Ishikawa (cell line): ENCODE measurements at regions not wholly inside any gene's neighbourhood (a gene's known extent, or its start where the extent isn't known, plus 50 kb on each side); places are given as distances from the start of the nearest gene placed in this dataset.

Source experiments
- CEBPB ChIP-seq: IDR thresholded peaks from 2 replicates; pipeline ENCODE4 v1.6.1; 2012
- CREB1 ChIP-seq: IDR thresholded peaks from 2 replicates; pipeline ENCODE4 v1.6.1; 2012; ENCODE audit warnings: low read depth
- EGR1 ChIP-seq: IDR thresholded peaks from 2 replicates; pipeline ENCODE4 v1.6.1; 2012
- EP300 ChIP-seq: IDR thresholded peaks from 2 replicates; pipeline ENCODE4 v1.6.1; 2012; ENCODE audit warnings: borderline replicate concordance
- FOXM1 ChIP-seq: IDR thresholded peaks from 2 replicates; pipeline ENCODE4 v1.6.1; 2012; ENCODE audit warnings: low read depth, borderline replicate concordance
- MAX ChIP-seq: IDR thresholded peaks from 2 replicates; pipeline ENCODE4 v1.6.1; 2012
- NFIC ChIP-seq: IDR thresholded peaks from 2 replicates; pipeline ENCODE4 v1.6.1; 2012
- RAD21 ChIP-seq: IDR thresholded peaks from 2 replicates; pipeline ENCODE4 v1.6.1; 2012; ENCODE audit warnings: low read depth
- REST ChIP-seq: IDR thresholded peaks from 2 replicates; pipeline ENCODE4 v1.6.1; 2012; ENCODE audit warnings: low read depth, mild to moderate bottlenecking
- TAF1 ChIP-seq: IDR thresholded peaks from 2 replicates; pipeline ENCODE4 v1.6.1; 2012; ENCODE audit warnings: low read depth, mild to moderate bottlenecking
- TCF12 ChIP-seq: IDR thresholded peaks from 2 replicates; pipeline ENCODE4 v1.6.1; 2012; ENCODE audit warnings: low read depth
- TEAD4 ChIP-seq: IDR thresholded peaks from 2 replicates; pipeline ENCODE4 v1.6.1; 2012
- USF1 ChIP-seq: IDR thresholded peaks from 2 replicates; pipeline ENCODE4 v1.6.1; 2012
- YY1 ChIP-seq: IDR thresholded peaks from 2 replicates; pipeline ENCODE4 v1.6.1; 2012; ENCODE audit warnings: low read depth
- ZBTB7A ChIP-seq: IDR thresholded peaks from 2 replicates; pipeline ENCODE4 v1.6.1; 2012; ENCODE audit warnings: low read depth

DNA sequence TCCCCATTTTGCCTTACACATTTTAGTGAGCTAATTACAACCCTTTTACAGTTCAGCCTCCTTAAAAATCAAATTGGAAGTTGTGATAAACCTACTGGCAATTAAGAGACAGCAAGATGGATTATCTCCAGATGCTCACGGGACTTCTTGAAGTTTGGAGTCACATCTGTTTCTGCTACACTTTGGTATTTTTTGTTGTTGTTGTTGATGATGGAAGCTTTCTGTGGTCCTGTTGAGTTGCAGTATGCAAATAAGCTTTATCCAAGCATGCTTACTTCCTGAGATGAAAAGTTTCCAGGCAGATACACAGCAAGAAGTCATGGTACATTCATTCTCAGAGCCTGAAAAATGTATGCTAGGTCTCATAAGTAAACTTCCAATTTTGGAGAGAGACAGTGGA is 670.0 kb upstream of the AMOT start:
- no peak for TF ChIP-seq FOXM1
- no peak for TF ChIP-seq NFIC
- TF ChIP-seq REST, result no peak
- TF ChIP-seq TAF1, result no peak
- no peak for TF ChIP-seq CREB1
- no peak for TF ChIP-seq CEBPB

- TF ChIP-seq RAD21, result no peak
- no peak for TF ChIP-seq ZBTB7A
- no peak for TF ChIP-seq TCF12
- TF ChIP-seq USF1, result no peak
- no peak for TF ChIP-seq YY1
- TF ChIP-seq NFIC, result no peak
- no peak for TF ChIP-seq EGR1
- TF ChIP-seq CEBPB, result no peak
- TF ChIP-seq MAX, result no peak
- TF ChIP-seq TAF1, result no peak
- no peak for TF ChIP-seq FOXM1
- TF ChIP-seq TEAD4, result no peak
- no peak for TF ChIP-seq REST
- TF ChIP-seq EP300, result no peak
- TF ChIP-seq CREB1, result no peak
These were observed 652.3 kb upstream of the AMOT start for GRCh38 chrX:113492895-113493294.

GRCh38 chrX:113473418-113473817 is 632.8 kb upstream of the AMOT start:
- no peak for TF ChIP-seq USF1
- no peak for TF ChIP-seq TCF12
- no peak for TF ChIP-seq FOXM1
- TF ChIP-seq NFIC, result no peak
- TF ChIP-seq EGR1, result no peak
- no peak for TF ChIP-seq ZBTB7A
- TF ChIP-seq TEAD4, result no peak
- TF ChIP-seq TAF1, result no peak
- no peak for TF ChIP-seq CEBPB
- no peak for TF ChIP-seq EP300
- no peak for TF ChIP-seq REST
- TF ChIP-seq YY1, result no peak
- TF ChIP-seq RAD21, result no peak
- no peak for TF ChIP-seq MAX
- TF ChIP-seq CREB1, result no peak

- TF ChIP-seq TAF1 (no peak), CREB1 (no peak), REST (no peak), EGR1 (no peak), TEAD4 (no peak), FOXM1 (no peak), ZBTB7A (no peak), YY1 (no peak), CEBPB (no peak), TCF12 (no peak), USF1 (no peak), MAX (no peak), NFIC (no peak)
These were observed 629.5 kb upstream of the AMOT start for GRCh38 chrX:113470166-113470565.
